Lower leg skin (tissue), 3 donors: ENCODE measurements at regions not wholly inside any gene's neighbourhood (a gene's known extent, or its start where the extent isn't known, plus 50 kb on each side); places are given as distances from the start of the nearest gene placed in this dataset.

ENCODE experiments used
- POLR2A ChIP-seq, 2 donors: fragments of 450-650 bp; IDR thresholded peaks; one replicate each; pipeline ENCODE4 v1.6.1; 2016 to 2017; ENCODE audit warnings: antibody characterized with exemption in 2 of 2, mild to moderate bottlenecking in 1 of 2, moderate library complexity in 1 of 2
- TF ChIP-seq, protein P1 (sequence below), 3 donors: fragments of 450-650 bp; IDR thresholded peaks; one replicate each; pipeline ENCODE4 v1.5.1; 2016; ENCODE audit warnings: antibody characterized with exemption in 3 of 3, mild to moderate bottlenecking in 3 of 3, moderate library complexity in 2 of 3

DNA sequence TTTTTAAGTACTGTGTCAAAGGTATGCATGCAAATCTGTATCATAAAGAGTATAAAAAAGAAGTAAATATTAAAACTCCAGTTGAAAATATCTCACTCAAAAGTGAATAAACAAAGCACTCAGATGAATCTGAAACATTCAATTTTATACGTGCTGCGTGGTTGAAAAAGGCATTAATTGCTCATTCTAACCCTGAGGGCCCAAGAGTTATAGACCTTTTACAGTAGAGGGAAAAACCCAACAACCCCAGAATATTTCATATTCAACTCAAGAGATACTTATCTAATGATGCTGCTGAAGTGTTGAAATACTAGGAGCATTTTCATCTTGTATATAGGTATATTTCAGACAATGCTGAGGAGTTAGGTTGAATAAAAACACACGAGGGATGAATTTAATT lies 862.8 kb upstream of the CITED2 start:
- TF ChIP-seq, protein P1, sequence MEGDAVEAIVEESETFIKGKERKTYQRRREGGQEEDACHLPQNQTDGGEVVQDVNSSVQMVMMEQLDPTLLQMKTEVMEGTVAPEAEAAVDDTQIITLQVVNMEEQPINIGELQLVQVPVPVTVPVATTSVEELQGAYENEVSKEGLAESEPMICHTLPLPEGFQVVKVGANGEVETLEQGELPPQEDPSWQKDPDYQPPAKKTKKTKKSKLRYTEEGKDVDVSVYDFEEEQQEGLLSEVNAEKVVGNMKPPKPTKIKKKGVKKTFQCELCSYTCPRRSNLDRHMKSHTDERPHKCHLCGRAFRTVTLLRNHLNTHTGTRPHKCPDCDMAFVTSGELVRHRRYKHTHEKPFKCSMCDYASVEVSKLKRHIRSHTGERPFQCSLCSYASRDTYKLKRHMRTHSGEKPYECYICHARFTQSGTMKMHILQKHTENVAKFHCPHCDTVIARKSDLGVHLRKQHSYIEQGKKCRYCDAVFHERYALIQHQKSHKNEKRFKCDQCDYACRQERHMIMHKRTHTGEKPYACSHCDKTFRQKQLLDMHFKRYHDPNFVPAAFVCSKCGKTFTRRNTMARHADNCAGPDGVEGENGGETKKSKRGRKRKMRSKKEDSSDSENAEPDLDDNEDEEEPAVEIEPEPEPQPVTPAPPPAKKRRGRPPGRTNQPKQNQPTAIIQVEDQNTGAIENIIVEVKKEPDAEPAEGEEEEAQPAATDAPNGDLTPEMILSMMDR (IDR thresholded peaks at IDR 0.05): no peak
- no peak for TF ChIP-seq POLR2A (IDR thresholded peaks at IDR 0.05)
